ENCODE measurements at regions not wholly inside any gene's neighbourhood (a gene's known extent, or its start where the extent isn't known, plus 50 kb on each side); places are given as distances from the start of the nearest gene placed in this dataset.

DNA sequence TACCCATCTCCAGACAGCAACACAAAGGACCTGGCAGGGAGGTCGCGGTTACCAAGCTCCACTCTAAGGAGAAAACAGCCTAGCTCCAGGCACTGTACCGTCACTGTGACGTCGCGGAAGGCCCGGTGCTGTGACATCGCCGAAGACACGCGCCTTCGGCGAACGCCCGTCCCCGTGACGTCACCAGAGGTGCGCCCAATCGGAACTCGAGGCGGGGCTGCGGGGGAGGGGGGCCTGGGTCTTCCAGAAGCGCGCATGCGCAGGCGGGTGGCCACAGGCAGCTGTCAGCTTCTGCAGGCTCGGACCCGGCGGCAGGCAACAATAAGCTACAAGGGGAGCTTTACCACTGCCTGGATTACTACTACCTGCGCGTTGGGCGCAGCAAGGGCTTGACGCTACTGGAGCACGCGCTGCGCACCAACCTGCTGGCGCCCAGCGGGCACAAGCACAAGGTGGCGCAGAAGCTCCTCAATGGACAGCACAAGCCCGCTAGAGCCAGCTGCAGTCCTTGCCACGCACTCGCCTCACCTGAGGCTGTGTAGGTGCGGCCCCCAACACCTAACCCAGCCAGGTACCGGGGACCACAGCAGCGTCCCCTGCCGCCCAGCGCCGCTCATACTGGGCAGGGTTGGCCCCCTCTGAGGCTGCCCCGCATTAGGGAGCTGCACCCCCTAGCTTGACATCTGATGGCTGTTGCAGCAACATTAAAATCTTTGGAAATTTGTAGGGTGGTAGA is 208.4 kb downstream of the TPST1 start:
- peak overlapping the region; percentile 63 to 79 for H3K9ac ChIP-seq (ENCODE audit: low read depth in 2 of 2, low read length in 2 of 2)
- H3K4me3 ChIP-seq, result peak overlapping the region; percentile 59
- no peaks in the 10 kb centered on the region for H3K27me3 ChIP-seq
- H3K36me3 ChIP-seq, result no peaks in the 10 kb centered on the region
- intact Hi-C loops (cut with DNase I), result loop anchor here (10.0 kb wide), 1 partner anchor 81 kb away; no protein-coding TSS in a partner anchor
- peak; percentile 85 for DNase-seq
- TF ChIP-seq CTCF (IDR thresholded peaks at IDR 0.05), result peak; percentile 49
- H3K9me3 ChIP-seq, result no peaks in the 10 kb centered on the region
- H3K4me1 ChIP-seq, result peaks cover 8% of the 10 kb centered on the region
- peak overlapping the region; percentile 55 for H3K27ac ChIP-seq

DNA sequence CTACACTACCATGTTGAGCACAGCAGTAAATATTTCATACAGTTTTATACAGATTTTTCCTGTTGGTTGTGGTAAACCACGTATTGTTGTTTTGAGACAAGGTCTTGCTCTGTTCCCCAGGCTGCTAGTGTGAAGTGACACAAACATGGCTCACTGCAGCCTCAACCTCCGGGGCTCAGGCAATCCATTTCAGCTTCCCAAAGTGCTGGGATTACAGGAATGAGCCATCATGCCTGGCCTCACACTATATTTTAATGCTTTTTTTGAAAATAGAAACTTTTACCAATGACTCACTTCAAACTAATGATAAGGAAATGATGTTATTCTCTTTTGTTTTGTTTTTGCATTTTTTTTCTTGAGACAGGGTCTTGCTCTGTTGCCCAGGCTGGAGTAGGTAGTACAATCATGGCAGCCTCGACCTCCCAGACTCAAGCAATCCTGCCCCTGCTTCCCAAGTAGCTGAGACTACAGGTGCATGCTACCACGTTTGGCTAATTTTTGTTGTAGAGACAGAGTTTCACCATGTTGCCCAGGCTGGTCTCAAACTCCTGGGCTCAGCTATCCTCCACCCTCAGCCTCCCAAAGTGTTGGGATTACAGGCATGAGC is 210.6 kb downstream of the TPST1 start:
- no peak overlapping the region for H3K9ac ChIP-seq (ENCODE audit: low read depth in 2 of 2, low read length in 2 of 2)
- no peak for DNase-seq
- H3K36me3 ChIP-seq, result no peaks in the 10 kb centered on the region
- intact Hi-C loops (cut with DNase I), result loop anchor here (10.0 kb wide), 1 partner anchor 79 kb away; no protein-coding TSS in a partner anchor
- H3K4me1 ChIP-seq, result peaks cover 8% of the 10 kb centered on the region
- no peaks in the 10 kb centered on the region for H3K27me3 ChIP-seq
- H3K4me3 ChIP-seq, result no peak overlapping the region
- no peak overlapping the region for H3K27ac ChIP-seq
- no peaks in the 10 kb centered on the region for H3K9me3 ChIP-seq
- TF ChIP-seq CTCF (IDR thresholded peaks at IDR 0.05), result no peak

- no peak for DNase-seq
- Histone ChIP-seq H3K36me3 (no peaks in the 10 kb centered on the region), H3K9ac (ENCODE audit: low read depth in 2 of 2, low read length in 2 of 2) (no peak overlapping the region), H3K27me3 (no peaks in the 10 kb centered on the region), H3K4me1 (peaks cover 8% of the 10 kb centered on the region), H3K4me3 (no peak overlapping the region), H3K27ac (no peak overlapping the region), H3K9me3 (no peaks in the 10 kb centered on the region)
- intact Hi-C loops (cut with DNase I), result loop anchor here (10.0 kb wide), 1 partner anchor 76 kb away; no protein-coding TSS in a partner anchor
- TF ChIP-seq CTCF (IDR thresholded peaks at IDR 0.05), result no peak
Measured at GRCh38 chr7:66418537-66418936, 210.1 kb upstream of the KCTD7 start.

DNA sequence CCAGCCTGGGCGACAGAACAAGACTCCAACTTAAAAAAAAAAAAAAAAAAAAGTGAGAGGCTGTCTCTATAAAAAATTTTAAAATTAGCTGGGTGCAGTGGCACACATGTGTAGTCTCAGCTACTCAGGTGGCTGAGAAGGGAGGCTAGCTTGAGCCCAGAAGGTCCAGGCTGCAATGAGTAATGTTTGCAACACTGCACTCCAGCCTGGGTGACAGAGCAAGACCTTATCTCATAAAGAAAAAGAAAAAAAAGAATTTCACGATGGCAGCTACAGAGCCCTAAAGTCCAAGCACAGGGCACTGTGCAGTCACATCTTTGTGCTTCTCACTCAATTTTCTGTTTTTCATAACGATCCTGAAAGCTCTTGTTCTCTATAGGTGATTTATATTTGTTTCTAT is 209.5 kb upstream of the KCTD7 start:
- Histone ChIP-seq H3K36me3 (no peaks in the 10 kb centered on the region), H3K9ac (ENCODE audit: low read depth in 2 of 2, low read length in 2 of 2) (no peak overlapping the region), H3K4me1 (peaks cover 3% of the 10 kb centered on the region), H3K27ac (no peak overlapping the region), H3K9me3 (no peaks in the 10 kb centered on the region), H3K4me3 (no peak overlapping the region), H3K27me3 (no peaks in the 10 kb centered on the region)
- no peak for DNase-seq
- intact Hi-C loops (cut with DNase I), result loop anchor here (10.0 kb wide), 1 partner anchor 76 kb away; no protein-coding TSS in a partner anchor
- TF ChIP-seq CTCF (IDR thresholded peaks at IDR 0.05), result no peak

DNA sequence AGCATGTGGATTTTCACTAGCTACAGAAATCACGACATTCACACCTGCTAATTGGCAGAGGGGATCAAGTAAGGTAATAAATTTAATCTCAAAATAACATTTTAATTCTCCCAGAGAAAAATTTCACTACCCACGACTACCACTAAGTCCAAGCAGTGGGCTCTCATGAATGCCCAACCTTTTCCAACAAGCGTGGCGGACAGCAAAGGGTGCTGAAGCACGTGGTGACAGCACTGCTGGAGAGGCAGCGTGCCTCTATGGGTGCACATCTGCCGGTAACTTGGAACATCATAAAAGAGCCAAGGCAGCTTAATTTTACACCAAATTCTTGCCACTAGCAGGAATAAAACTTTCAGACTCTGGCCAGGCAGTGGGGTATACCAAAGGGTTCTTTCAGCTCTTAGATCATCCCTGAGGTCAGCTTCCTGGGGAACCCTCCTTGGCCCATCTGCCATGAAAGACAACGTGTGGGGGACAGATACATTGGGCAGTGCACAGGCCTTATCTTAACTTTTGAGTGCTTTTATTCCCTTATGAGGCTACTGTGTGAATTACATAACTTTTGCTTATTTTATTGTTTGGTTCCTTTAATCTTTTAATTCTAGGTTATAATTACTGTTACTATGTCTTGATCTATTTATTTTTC is 206.7 kb upstream of the KCTD7 start:
- intact Hi-C loops (cut with DNase I), result no loop called here
- Histone ChIP-seq H3K27ac (no peak overlapping the region), H3K9ac (ENCODE audit: low read depth in 2 of 2, low read length in 2 of 2) (no peak overlapping the region), H3K4me1 (no peaks in the 10 kb centered on the region), H3K9me3 (no peaks in the 10 kb centered on the region), H3K36me3 (no peaks in the 10 kb centered on the region), H3K4me3 (no peak overlapping the region), H3K27me3 (no peaks in the 10 kb centered on the region)
- no peak for TF ChIP-seq CTCF (IDR thresholded peaks at IDR 0.05)
- no peak for DNase-seq
